GM12878 (cell line): ENCODE measurements at regions not wholly inside any gene's neighbourhood (a gene's known extent, or its start where the extent isn't known, plus 50 kb on each side); places are given as distances from the start of the nearest gene placed in this dataset.

Experiments used
- ATAC-seq: fragments of 200-7000 bp; cut with Tn5 transposase; 3 replicates; pipeline ENCODE4 v1.9.1; 2020; ENCODE audit warnings: mild to moderate bottlenecking, moderate library complexity
- BruUV-seq: library from RNA; stranded (reverse); fragments of 400-500 nt; replicated peaks from 2 replicates; lab custom pipeline; 2021; lab: Mats Ljungman, UMichigan
- CTCF ChIA-PET: fragments of 300-600 bp; sonication (Branson Sonifier 250); formaldehyde crosslinking; extraction: SDS; loops from one replicate; lab custom pipeline; 2021; ENCODE audit warnings: inconsistent platforms; lab: Yijun Ruan, JAX
- POLR2A ChIA-PET: fragments of 350-600 bp; formaldehyde crosslinking; extraction: SDS; loops from one replicate; lab custom pipeline; 2021; ENCODE audit warnings: inconsistent platforms; lab: Charles Lee
- RAD21 ChIA-PET: fragments of 300-600 bp; sonication (Branson Sonifier 250); formaldehyde crosslinking; loops from one replicate; lab custom pipeline; 2023; ENCODE audit warnings: antibody characterized with exemption; ENCODE audit not compliant: unreplicated experiment; lab: Charles Lee
- SMC1A ChIA-PET: fragments of 300-600 bp; sonication (Branson Sonifier 250); formaldehyde crosslinking; loops from one replicate; lab custom pipeline; 2023; ENCODE audit not compliant: unreplicated experiment, uncharacterized antibody; lab: Charles Lee
- DNase-seq: peaks from one replicate; pipeline ENCODE4 v3.0.0-alpha.2; 2011; ENCODE audit warnings: low read depth, low spot score
- FAIRE-seq: peaks from 3 replicates; lab custom pipeline; 2011; peaks lifted over from hg19 to GRCh38; lab: Jason Lieb, UNC
- H2AFZ ChIP-seq: 2 replicates; pipeline ENCODE4 v1.6.0; 2011; ENCODE audit warnings: low read depth, low read length, control low read depth; ENCODE audit not compliant: control insufficient read depth
- H3K27ac ChIP-seq: 2 replicates; pipeline ENCODE4 v1.5.1; 2011; ENCODE audit warnings: control low read depth; ENCODE audit not compliant: control insufficient read depth, insufficient read depth
- H3K27me3 ChIP-seq, 2 experiments: replicated peaks in 1 of 2; 2 replicates each; pipeline versions ENCODE4 v1.6.0 to v1.6.1; 2011; ENCODE audit warnings: low read length in 1 of 2; ENCODE audit not compliant: control insufficient read depth in 2 of 2, insufficient read depth in 2 of 2
- H3K36me3 ChIP-seq, 2 experiments: 2 replicates each; pipeline ENCODE4 v1.5.1; 2011; ENCODE audit warnings: low read length in 1 of 2; ENCODE audit not compliant: control insufficient read depth in 2 of 2, insufficient read depth in 2 of 2
- H3K4me1 ChIP-seq: 2 replicates; pipeline ENCODE4 v1.6.1; 2011; ENCODE audit warnings: mild to moderate bottlenecking, low read length, moderate library complexity, mixed read lengths; ENCODE audit not compliant: control insufficient read depth, insufficient read depth
- H3K4me2 ChIP-seq: 2 replicates; pipeline ENCODE4 v1.6.0; 2011; ENCODE audit warnings: control low read depth; ENCODE audit not compliant: control insufficient read depth, insufficient read depth
- H3K4me3 ChIP-seq: fragments of 200-600 bp; sonication (generic); 2 replicates; pipeline ENCODE4 v1.5.1; 2016
- H3K79me2 ChIP-seq: 2 replicates; pipeline ENCODE4 v1.6.0; 2011; ENCODE audit warnings: low read length; ENCODE audit not compliant: control insufficient read depth, insufficient read depth
- H3K9ac ChIP-seq: 2 replicates; pipeline ENCODE4 v1.8.0; 2011; ENCODE audit warnings: low read length, control low read depth, mixed read lengths; ENCODE audit not compliant: control insufficient read depth, insufficient read depth
- H3K9me3 ChIP-seq: replicated peaks from 3 replicates; pipeline ENCODE4 v1.5.1; 2011; ENCODE audit warnings: mild to moderate bottlenecking, low read length; ENCODE audit not compliant: control insufficient read depth, insufficient read depth
- H4K20me1 ChIP-seq: 2 replicates; pipeline ENCODE4 v1.6.0; 2011; ENCODE audit not compliant: control insufficient read depth, insufficient read depth
- JUNB ChIP-seq: IDR thresholded peaks from 2 replicates; pipeline ENCODE4 v1.6.1; 2016; ENCODE audit warnings: antibody characterized with exemption, mild to moderate bottlenecking
- JUND ChIP-seq: IDR thresholded peaks from 2 replicates; pipeline ENCODE4 v1.6.1; 2012; ENCODE audit warnings: low read depth, mild to moderate bottlenecking, low read length, improper control_type of control experiment, moderate library complexity
- POLR2A ChIP-seq: IDR thresholded peaks from 2 replicates; pipeline ENCODE4 v1.6.1; 2011; ENCODE audit warnings: low read depth, mild to moderate bottlenecking, low read length
- SPI1 ChIP-seq: IDR thresholded peaks from 2 replicates; pipeline ENCODE4 v1.6.1; 2011; ENCODE audit warnings: low read depth, mild to moderate bottlenecking, low read length, moderate library complexity, borderline replicate concordance; ENCODE audit not compliant: insufficient read depth
- SREBF1 ChIP-seq: IDR thresholded peaks from 2 replicates; pipeline ENCODE4 v1.6.1; 2012; ENCODE audit warnings: mild to moderate bottlenecking, low read length
- WRNIP1 ChIP-seq: IDR thresholded peaks from 2 replicates; pipeline ENCODE4 v1.6.1; 2011; ENCODE audit warnings: low read depth, low read length, improper control_type of control experiment, borderline replicate concordance
- WGBS: methylation state at CpG from one replicate; pipeline ENCODE4 v1.1.6; 2016; ENCODE audit warnings: low lambda C conversion rate; ENCODE audit not compliant: insufficient replicate concordance, insufficient coverage; ENCODE audit errors: missing lambda C conversion rate; 5-methylcytosine and 5-hydroxymethylcytosine counted together
- in situ Hi-C: fragments of 300-500 bp; cut with MboI; formaldehyde crosslinking; loops from 9 replicates; pipeline ENCODE4 v1.14.3; 2018; ENCODE audit warnings: mixed read lengths
- intact Hi-C: fragments of 100-400 bp; cut with micrococcal nuclease; formaldehyde crosslinking; loops from one replicate; pipeline ENCODE4 v1.14.2; 2022; ENCODE audit not compliant: unreplicated experiment
- TF ChIP-seq, protein P1 (sequence below): fragments of 450-650 bp; formaldehyde crosslinking; IDR thresholded peaks from 2 replicates; pipeline ENCODE4 v1.4.0; 2020; ENCODE audit warnings: mild to moderate bottlenecking, moderate library complexity
- TF ChIP-seq, protein P2 (sequence below): IDR thresholded peaks from 2 replicates; pipeline ENCODE4 v1.6.1; 2011; ENCODE audit warnings: mild to moderate bottlenecking, low read depth, low read length, moderate library complexity; ENCODE audit not compliant: insufficient replicate concordance

DNA sequence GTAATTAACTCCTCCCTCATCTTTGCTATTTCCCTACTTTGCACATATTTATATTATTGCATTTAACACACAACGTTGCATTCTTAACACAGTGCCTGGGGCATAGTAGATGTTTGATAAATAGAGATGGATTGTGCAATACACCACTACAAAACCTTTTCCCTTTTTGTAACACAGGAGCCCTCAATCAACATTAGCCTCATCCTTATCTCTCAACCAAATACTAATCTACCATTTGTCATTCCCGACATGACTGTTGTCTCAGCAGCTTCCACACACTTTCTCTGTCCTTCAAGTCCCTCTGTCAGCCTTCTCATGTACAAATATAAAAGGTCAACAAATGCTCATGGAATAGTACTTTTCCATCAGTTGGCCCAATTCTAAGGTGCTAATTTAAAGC is 78.9 kb upstream of the KCNK2 start:
- Histone ChIP-seq H3K79me2 (no peaks in the 10 kb centered on the region), H4K20me1 (no peaks in the 10 kb centered on the region), H3K4me1 (peaks cover 14% of the 10 kb centered on the region), H3K9ac (no peak overlapping the region), H3K9me3 (no peaks in the 10 kb centered on the region; the same call in 2 of the 3 replicates), H3K4me2 (no peak overlapping the region), H3K27ac (no peak overlapping the region), H3K36me3 (no peaks in the 10 kb centered on the region), H3K27me3 (no peaks in the 10 kb centered on the region), H2AFZ (no peak overlapping the region), H3K4me3 (no peak overlapping the region)
- 14% methylated on average over 2 of the region's 2 CpGs for WGBS
- in situ Hi-C loops (no loop called here), intact Hi-C loops (no loop called here)
- ChIA-PET SMC1A (no interaction called here), RAD21 (no interaction called here), POLR2A (no interaction called here), CTCF (no interaction called here)
- DNase-seq (no peak), FAIRE-seq (no peak), ATAC-seq (no peak)
- BruUV-seq: no TSS peak
- no peak for TF ChIP-seq POLR2A
- TF ChIP-seq, protein P1, sequence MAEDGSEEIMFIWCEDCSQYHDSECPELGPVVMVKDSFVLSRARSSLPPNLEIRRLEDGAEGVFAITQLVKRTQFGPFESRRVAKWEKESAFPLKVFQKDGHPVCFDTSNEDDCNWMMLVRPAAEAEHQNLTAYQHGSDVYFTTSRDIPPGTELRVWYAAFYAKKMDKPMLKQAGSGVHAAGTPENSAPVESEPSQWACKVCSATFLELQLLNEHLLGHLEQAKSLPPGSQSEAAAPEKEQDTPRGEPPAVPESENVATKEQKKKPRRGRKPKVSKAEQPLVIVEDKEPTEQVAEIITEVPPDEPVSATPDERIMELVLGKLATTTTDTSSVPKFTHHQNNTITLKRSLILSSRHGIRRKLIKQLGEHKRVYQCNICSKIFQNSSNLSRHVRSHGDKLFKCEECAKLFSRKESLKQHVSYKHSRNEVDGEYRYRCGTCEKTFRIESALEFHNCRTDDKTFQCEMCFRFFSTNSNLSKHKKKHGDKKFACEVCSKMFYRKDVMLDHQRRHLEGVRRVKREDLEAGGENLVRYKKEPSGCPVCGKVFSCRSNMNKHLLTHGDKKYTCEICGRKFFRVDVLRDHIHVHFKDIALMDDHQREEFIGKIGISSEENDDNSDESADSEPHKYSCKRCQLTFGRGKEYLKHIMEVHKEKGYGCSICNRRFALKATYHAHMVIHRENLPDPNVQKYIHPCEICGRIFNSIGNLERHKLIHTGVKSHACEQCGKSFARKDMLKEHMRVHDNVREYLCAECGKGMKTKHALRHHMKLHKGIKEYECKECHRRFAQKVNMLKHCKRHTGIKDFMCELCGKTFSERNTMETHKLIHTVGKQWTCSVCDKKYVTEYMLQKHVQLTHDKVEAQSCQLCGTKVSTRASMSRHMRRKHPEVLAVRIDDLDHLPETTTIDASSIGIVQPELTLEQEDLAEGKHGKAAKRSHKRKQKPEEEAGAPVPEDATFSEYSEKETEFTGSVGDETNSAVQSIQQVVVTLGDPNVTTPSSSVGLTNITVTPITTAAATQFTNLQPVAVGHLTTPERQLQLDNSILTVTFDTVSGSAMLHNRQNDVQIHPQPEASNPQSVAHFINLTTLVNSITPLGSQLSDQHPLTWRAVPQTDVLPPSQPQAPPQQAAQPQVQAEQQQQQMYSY: no peak

DNA sequence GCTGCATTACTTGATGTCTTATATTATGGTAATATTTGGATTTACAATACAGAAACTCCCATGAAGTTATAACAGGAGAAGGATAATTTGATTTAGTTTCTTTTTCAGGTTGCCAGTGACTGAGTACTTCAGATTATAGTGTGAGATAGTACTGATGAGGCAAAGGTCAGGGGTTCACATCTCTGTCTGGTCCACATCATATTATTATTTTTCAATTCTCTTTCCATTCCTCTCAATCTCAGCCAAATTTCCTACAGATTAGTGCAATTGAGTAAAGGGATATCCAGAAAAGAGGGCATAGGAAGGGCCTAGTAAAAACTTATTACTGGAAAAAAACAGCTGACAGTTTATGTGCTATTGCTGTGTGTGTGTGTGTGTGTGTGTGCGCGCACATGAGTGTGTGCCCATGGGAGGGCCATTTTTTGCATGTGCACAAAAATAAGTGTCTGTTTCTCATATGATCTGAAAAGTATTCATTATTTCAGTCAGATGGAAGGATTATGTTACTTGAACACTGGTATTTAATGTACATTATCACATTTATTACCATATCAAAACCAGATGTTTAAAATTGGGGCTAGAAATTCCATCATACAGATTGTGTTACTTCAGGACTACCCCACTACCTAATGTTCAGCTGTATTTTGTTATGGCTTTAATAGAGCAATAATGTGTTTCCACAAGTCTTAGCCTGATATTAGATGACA is 78.3 kb upstream of the KCNK2 start:
- BruUV-seq: no TSS peak
- no peak overlapping the region for H3K4me3 ChIP-seq
- 84% methylated on average over 2 of the region's 2 CpGs for WGBS
- CTCF ChIA-PET: no interaction called here
- no peak overlapping the region for H3K9ac ChIP-seq
- intact Hi-C loops (no loop called here), in situ Hi-C loops (no loop called here)
- SMC1A ChIA-PET: no interaction called here
- no peaks in the 10 kb centered on the region; the same call in 2 of the 3 replicates for H3K9me3 ChIP-seq
- no peak overlapping the region for H3K4me2 ChIP-seq
- no peak for ATAC-seq
- RAD21 ChIA-PET: no interaction called here
- POLR2A ChIA-PET: no interaction called here
- no peak for DNase-seq
- no peak overlapping the region for H3K27ac ChIP-seq
- H3K36me3 ChIP-seq: no peaks in the 10 kb centered on the region
- TF ChIP-seq SPI1: no peak
- TF ChIP-seq, protein P2, sequence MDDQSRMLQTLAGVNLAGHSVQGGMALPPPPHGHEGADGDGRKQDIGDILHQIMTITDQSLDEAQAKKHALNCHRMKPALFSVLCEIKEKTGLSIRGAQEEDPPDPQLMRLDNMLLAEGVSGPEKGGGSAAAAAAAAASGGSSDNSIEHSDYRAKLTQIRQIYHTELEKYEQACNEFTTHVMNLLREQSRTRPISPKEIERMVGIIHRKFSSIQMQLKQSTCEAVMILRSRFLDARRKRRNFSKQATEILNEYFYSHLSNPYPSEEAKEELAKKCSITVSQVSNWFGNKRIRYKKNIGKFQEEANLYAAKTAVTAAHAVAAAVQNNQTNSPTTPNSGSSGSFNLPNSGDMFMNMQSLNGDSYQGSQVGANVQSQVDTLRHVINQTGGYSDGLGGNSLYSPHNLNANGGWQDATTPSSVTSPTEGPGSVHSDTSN: no peak
- TF ChIP-seq SREBF1: no peak
- TF ChIP-seq JUNB: no peak
- no peak for TF ChIP-seq WRNIP1
- TF ChIP-seq JUND: no peak
- H4K20me1 ChIP-seq: no peaks in the 10 kb centered on the region
- no peak overlapping the region for H2AFZ ChIP-seq
- no peaks in the 10 kb centered on the region for H3K27me3 ChIP-seq
- FAIRE-seq: no peak
- no peaks in the 10 kb centered on the region for H3K79me2 ChIP-seq
- peaks cover 14% of the 10 kb centered on the region for H3K4me1 ChIP-seq
